Left forelimb (tissue), 1 donor: ENCODE measurements at regions not wholly inside any gene's neighbourhood (a gene's known extent, or its start where the extent isn't known, plus 50 kb on each side); places are given as distances from the start of the nearest gene placed in this dataset.
"Not testable (repeated sequence)": the region's sequence is repeated elsewhere in the genome, so short reads cannot be mapped to it uniquely, and the experiment has no call there.

Source experiments
- DNase-seq: peaks from one replicate; pipeline ENCODE4 v3.0.0-alpha.2; 2018; ENCODE audit warnings: low spot score

DNA sequence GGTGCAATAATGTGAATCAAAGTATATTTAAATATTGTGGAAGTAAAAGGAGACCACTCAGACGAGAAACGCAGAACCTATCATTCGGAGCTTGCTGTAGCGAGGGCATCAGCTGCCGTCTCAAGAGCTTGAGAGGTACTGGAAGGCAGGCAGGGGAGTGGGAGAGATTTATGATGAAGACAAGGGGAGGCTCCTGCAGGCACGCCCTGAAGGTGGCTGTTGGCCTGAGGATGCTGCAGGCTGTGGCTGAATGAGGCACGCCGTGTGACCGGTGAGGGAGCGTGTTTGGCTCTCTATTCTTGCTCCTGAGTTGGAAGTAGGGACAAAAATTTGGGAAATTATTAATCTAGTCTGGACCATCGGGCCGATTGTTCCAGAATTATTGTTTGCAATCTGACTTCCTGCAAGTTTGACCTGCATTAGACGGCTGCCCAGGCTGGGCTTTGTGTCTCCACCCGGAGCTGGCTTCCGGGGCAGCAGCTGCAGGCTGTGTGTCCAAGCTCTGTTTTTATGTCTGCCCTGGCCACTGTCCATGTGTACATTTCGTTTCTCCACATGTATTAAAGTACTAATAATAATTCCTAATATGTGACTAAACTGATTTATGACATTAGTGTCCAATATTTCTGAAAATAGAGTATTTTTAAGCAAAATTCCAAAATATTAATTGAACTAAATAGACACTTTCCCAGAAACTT, 91.1 kb upstream of the ANKRD10 start:
- DNase-seq = no peak

GRCh38 chr13:111005364-111005763, 90.5 kb upstream of the ANKRD10 start:
- no peak for DNase-seq

GRCh38 chr13:111004444-111004843, 89.6 kb upstream of the ANKRD10 start:
- DNase-seq = no peak

DNA sequence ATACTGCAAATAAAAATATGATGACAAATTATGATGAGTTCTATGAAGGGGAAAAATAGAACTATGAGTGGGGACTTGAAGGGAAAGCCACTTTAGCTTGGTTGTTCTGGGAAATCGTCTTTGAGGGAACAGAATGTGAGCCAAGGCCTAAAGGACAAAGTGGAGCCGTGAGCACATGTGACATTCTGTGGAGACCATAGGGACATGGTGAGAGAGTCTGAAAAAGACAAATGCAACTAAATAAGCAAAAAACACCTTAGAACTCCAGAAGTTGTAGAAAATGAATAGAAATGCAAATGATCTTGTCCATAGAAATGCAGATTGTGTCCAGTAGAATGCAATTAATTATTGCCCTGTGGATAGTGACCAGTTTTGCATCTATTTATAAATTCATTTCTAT, 86.8 kb upstream of the ANKRD10 start:
- DNase-seq = no peak

GRCh38 chr13:110993788-110994187, 78.9 kb upstream of the ANKRD10 start:
- no peak for DNase-seq

GRCh38 chr13:110991991-110992508, 77.2 kb upstream of the ANKRD10 start:
- DNase-seq = no peak

DNA sequence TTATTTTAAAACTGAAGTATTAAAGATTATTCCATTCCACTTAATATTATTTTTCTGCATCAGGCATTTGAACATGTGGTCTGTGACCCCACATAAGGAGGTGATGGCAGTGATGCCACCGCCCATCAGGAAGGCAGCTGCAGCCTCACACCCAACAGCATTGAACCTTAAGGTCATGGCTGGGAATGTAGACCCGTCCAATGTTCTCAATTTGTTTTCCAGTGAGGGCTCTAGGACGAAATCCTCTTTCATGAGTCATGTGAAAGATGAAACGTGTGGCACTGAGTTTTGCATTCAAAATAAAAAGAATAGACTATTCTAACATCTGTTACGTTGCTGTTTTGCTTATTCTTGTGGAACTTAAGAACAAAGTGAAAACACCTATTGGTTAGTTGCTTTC, 74.5 kb upstream of the ANKRD10 start:
- DNase-seq = no peak

DNA sequence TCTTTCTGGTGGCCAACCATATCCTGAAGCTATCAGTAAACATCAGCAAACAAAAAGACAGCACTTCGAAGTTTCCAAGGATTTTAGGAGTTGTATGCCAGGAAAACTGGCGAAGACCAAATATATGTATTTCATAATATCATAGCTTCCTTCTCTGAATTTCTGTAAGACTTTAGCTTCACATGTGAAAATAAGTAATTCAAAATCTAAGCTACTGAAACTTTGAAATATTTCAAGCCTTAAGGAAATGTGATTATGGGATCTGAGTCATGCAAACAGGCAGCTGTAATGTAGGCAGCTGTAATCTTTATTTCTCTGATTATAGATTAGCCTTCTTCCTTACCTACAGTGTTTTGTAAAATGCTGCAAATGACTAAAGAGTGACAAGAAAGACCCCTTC, 70.7 kb upstream of the ANKRD10 start:
- no peak for DNase-seq

DNA sequence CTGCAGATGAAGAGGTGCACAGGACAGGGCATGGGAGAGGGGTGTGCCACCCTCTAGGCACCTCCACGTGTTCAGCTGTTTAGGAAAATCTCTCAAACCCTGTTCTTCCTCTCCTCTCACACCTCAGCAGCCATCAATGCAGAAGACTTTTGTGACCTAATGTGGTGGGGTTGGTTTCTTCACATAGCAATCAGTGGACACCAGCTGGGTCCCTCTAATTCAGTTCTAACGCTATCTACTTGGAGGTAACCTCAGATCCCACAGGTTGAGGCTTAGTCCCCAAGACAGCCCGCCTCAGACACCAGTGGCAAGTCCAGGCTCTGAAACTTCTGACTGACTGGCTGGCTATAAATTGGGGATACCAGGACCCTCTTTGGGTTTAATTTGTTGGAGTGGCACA, 69.9 kb upstream of the ANKRD10 start:
- no peak for DNase-seq

DNA sequence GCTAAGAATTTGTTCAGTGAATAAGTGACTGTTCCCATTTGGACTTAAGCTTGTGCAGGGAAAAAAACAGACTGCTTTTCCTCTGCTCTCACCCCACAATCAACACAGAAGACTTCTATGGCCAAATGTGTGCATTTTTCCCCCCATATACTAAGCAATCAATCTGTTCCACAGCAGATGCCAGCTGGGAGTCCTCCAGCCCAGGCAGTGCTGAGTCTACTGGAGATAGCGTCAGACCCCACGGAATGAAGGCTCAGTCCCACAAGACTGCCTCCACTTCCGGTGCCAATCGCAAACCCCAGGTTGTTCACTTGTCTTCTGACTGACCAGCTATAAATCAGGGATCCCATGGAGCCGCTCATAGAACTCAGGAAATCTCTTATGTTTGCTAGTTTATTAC, 69.5 kb upstream of the ANKRD10 start:
- DNase-seq = no peak

GRCh38 chr13:110983241-110983640, 68.4 kb upstream of the ANKRD10 start:
- no peak for DNase-seq

DNA sequence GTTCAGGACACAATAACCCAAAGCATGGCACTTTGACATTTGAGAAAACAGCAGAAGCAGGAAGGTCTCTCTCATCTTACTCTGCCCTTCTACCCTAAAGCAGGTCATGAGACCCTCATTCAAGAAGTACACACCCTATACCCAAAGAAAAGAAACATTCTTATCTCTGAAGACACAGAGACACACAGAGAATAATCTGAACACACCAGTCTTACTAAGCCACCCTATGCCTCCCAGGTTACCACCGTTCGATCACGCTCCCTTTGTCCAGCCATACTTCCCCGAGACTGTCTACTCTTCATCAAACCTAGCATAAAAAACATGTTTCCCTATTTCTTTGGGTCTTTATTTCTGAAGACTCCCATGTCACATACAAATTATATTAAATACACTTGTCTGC, 66.5 kb upstream of the ANKRD10 start:
- no peak for DNase-seq

- DNase-seq = no peak
Observed at GRCh38 chr13:110980921-110981320, 66.1 kb upstream of the ANKRD10 start.

GRCh38 chr13:110979149-110979548, 64.3 kb upstream of the ANKRD10 start:
- not testable (repeated sequence) for DNase-seq

- no peak for DNase-seq
Observed at GRCh38 chr13:110978390-110978789, 63.5 kb upstream of the ANKRD10 start.

DNA sequence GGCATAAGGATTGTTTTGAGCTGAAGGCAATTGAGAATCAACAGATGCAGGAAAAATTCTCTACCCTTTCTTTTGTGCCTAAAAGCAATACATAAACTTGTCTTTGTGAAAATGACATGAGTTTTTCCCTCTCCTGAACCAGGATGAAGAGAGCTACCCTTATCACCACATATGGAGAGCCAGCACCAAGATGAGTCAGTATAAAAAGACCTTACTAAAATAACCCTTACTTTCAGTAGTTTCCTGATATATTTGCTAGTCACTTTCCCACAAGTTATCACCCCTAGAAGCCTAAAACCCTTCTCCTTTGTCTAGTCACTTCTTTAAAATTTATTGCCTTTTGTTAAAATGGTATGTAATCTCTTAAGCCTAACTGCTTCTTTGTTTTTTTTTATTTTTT, 61.9 kb upstream of the ANKRD10 start:
- DNase-seq = no peak

- no peak for DNase-seq
Observed at GRCh38 chr13:110973007-110973700, 58.3 kb upstream of the ANKRD10 start.

- no peak for DNase-seq
Observed at GRCh38 chr13:110971486-110971885, 56.6 kb upstream of the ANKRD10 start.

DNA sequence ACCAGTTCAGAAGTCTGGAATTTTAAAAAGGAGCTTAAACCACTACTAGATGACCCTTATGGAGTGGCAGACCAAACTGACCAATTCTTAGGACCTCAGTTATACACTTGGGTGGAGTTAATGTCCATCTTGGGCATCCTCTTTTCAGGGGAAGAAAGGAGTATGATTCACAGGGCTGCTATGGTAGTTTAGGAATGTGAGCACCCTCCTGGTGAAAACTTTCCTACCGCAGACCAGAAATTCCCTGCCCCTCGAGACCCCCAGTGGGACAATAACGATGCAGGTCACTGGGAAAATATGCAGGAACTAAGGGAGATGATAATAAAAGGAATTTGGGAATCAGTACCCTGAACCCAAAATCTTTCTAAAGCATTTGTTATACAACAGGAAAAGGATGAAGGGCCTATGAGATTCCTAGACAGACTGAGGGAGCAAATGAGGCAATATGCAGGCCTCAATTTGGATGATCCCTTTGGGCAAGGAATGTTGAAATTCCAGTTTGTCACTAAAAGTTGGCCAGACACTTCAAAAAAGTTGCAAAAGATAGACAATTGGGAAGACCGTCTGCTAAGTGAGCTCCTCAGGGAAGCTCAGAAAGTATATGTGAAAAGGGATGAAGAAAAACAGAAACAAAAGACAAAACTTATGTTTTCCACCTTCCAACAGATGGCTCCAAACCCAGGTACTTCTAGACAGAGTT, 52.4 kb upstream of the ANKRD10 start:
- not testable (repeated sequence) for DNase-seq

DNA sequence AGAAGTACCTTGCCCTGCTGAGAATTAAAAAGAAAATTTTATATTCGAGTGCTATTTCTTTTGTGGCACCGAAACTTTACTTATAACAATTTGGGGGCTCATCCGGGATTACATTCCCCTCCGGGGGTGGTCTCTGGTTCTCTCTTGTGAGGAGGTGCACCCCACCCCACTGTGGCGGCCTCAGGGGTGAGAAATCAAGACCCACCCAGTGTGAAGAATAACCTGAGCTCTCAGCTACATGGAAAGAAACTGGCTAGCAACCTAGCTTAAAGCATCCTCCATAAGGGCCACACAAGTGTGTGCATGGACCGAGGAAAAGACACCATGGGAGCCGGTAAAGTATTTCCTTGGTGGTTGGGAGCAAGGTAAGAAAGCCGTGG, 50.9 kb upstream of the ANKRD10 start:
- no peak for DNase-seq

- DNase-seq = no peak
Observed at GRCh38 chr13:110965038-110965754, 50.3 kb upstream of the ANKRD10 start.
